Stimulated activated CD4-positive, alpha-beta T cell treated with anti-CD3 and anti-CD28 coated beads, Interleukin-4, amount 100 ng/mL, for 4 hours (primary cell): ENCODE measurements at regions not wholly inside any gene's neighbourhood (a gene's known extent, or its start where the extent isn't known, plus 50 kb on each side); places are given as distances from the start of the nearest gene placed in this dataset.
"Not testable (repeated sequence)": the region's sequence is repeated elsewhere in the genome, so short reads cannot be mapped to it uniquely, and the experiment has no call there.

ENCODE experiments used
- DNase-seq, 2 experiments: peaks; one replicate each; pipeline ENCODE4 v3.0.0-alpha.2; 2020

DNA sequence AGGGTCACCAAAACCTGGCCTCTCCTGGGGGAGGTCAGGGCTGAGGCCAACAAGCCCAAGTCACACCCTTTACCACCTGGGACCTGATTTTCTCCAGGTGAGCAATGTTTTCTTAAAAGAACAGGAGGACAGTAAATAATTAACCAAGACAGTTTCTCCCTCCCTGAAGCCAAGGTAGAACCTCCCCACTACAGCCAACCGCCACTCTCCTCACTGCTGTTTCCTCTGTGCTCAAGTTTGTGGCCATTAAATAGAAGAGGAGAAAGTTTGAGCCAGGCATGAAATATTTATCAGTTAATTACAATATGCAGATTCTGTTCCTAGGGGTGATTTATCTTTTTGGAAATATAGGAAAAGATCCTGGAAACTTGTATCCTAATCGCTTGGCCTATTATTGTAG, 150.6 kb upstream of the ANKRD20A1 start:
- not testable (repeated sequence) for DNase-seq

DNA sequence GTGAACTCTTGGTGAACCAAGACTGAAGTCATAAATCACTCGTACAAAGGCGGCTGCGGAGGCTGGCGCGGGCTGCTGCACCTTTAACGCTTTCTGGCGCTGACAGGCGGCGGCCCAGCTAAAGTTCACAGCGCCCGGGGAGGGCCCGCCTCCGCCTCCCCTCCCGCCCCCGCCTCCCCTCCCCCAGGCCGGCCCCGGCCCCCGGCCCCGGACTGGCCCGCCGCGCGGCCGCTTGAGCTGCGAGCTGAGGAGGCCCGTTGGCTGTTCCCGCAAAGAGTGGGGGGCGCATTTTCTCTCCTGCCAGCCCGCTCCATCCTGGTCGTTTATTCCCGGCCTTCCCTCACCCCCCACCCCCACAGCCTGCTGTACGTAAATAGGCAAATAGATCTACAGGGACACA, 147.3 kb upstream of the ANKRD20A1 start:
- DNase-seq = not testable (repeated sequence)

DNA sequence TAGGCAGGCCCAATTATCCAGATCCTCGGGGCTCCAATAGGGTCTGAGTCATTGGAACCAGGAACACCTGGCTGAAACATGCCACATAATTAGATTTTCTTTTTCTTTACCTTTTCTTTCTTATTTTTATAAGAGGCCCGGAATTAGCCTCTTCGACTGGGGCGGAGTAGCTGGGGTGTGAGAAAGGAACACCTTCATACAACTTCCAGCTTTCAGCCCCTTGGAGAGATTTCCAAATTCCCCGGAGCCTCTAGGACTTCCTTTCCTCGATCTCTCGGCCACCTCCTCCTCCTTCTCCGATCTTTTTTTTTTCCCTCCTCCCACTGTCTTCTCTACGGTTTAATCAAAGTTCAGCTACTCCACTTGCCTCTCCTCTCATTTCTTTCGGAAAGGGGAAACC, 146.8 kb upstream of the ANKRD20A1 start:
- DNase-seq = not testable (repeated sequence)

DNA sequence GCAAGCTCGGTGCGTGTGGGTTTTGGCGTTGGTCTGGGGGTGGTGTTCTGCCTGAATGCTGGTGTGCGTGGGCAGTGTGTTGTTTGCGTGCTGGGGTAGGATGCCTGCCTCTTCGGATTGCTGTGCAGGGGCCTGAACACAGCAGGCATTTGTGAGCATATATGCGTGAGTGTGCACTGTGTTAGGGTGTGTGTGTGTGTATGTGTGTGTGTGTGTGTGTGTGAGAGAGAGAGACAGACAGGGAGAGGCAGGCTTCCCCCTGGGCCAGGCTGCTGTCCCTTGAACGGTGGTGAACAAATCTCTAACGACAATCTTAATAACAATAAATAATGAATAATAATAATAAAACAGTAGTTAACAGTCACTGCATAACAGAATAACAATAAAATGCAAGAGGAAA, 145.8 kb upstream of the ANKRD20A1 start:
- DNase-seq = not testable (repeated sequence)

DNA sequence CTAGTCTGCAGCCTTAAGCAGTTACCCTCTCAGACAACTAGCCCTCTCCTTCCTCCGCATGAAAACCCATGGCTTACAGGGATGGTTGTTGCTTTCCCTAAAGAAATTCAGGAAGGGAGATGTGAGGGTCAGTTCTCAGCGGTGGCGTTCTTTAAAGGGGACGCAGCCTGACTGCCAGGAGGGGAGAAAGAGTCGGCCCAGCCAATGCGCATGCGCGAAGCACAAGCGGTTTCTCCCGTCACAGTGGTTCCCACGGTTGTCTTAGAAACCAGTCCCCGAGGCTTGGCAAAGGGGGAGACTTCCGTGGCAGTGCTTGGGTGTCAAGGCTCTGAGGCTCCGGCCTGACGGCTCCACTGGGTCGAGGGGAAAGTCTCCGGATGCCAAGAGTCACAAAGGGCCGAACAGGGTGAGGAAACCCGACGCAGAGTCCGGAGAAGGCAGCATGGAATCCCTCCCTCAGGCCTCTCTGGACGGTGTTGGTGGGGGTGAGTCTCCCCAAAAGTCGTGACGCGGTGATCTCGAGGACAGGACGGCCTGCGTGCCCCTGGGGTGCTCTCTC, 140.8 kb upstream of the ANKRD20A1 start:
- peak; percentile 49 to 51 for DNase-seq

DNA sequence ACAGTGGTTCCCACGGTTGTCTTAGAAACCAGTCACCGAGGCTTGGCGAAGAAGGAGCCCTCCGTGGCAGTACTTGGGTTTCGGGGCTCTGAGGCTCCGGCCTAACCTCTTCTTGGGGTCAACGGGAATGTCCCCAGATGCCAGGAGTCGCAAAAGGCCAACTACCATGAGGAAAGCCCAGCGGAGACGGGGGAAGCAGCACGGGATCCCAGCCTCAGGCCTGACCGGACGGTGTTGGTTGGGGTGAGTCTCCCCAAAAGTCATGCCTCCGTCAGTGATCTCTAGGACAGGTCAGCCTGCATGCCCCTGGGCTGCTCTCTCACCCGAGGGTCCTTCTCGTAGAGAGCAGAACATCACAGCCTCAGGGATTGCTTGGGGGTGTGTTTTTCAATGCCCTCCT, 138.2 kb upstream of the ANKRD20A1 start:
- not testable (repeated sequence) for DNase-seq

DNA sequence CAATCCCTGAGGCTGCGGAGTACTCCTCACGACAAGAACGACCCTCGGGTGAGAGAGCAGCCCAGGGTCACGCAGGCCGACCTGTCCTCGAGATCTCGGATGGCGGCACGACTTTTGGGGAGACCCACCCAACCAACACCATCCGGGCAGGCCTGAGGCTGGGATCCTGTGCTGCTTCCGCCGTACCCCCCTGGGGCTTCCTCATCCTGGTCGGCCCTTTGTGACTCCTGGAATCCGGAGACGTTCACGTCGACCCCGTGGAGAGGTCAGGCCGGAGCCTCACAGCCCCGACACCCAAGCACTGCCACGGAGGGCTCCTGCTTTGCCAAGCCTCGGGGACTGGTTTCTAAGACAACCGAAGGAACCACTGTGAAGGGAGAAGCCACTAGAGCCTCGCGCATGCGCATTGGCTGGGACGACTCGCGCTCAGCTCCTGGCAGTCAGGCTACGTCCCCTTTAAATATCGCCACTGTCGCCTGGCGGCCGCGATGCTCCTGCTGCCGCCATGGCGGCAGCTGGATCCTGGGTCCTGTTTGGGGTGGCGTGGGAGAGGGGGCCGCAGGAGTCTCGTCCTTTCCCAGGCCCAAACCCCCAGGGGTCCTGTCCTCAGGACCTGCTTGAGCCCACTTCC, 136.2 kb upstream of the ANKRD20A1 start:
- not testable (repeated sequence) for DNase-seq

DNA sequence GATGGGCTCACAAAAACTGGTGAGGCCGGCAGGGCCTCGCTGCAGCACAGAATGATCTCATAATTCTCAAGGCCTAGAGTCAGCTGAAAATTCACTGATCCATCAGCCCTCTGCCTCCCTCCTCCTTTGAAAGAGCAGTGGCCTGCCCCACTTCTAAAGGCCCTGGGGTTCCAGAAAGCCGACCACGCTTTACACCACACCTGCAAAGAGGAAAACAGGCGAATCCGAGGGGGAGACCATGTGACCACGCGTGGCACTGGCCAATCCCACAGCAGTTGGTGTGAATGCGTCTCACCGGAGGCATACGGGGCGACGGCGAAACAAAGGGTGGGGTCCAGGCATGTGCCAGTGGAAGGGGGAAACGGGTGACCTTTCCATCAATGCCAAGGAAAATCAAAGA, 135.5 kb upstream of the ANKRD20A1 start:
- not testable (repeated sequence) for DNase-seq

DNA sequence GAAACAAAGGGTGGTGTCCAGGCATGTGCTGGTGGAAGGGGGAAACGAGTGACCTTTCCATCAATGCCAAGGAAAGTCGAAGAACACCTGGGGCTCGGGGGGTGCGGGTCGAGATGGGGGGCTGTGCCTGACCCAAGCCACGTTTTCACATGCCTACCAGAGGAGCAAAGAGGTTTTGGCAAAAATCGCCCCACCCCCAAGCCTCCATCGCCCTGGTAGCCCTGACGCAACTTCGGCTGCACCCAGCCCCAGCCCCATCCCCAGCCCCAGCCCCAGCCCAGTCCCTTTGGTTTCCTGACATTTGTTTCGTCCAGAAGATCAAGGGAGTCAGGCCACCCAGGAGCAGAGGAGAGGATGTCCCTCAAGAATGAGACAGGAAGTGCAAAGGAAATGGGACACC, 133.8 kb upstream of the ANKRD20A1 start:
- DNase-seq = peak; percentile 25 to 45

DNA sequence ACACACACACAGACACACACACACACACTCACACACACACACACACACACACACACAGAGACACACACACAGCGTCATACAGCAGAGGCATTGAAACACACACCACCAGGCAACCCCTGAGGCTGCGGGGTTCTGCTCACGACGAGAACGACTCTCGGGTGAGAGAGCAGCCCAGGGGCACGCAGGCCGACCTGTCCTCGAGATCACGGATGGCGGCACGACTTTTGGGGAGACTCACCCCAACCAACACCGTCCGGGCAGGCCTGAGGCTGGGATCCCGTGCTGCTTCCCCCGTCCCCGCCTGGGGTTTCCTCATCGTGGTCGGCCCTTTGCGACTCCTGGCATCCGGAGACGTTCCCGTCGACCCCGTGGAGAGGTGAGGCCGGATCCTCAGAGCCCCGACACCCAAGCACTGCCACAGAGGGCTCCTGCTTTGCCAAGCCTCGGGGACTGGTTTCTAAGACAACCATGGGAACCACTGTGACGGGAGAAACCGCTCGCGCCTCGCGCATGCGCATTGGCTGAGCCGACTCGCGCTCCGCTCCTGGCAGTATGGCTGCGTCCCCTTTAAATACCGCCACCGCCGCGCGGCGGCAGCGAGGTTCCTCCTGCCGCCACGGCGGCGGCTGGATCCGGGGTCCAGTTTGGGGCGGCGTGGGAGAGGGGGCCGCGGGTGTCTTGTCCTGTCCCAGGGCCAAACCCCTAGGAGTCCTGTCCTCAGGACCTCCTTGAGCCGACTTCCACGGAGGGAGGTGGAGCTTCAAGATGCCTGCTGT, 132.3 kb upstream of the ANKRD20A1 start:
- peak; percentile 10 to 36 for DNase-seq

DNA sequence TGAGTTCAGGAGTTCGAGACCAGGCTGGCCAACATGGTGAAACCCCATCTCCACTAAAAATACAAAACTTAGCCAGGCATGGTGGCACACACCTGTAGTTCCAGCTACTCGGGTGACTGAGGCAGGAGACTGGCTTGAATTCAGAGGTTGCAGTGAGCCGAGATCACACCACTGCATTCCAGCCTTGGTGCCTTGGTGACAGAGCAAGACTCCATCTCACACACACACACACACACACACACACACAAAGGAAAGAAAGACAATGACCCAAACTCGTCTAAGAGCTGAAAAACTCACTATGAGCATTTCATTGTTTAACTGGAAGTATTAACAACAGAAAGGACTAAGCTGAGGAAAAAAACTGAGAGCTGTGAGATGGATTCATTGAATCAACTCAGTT, 95.6 kb upstream of the ANKRD20A1 start:
- not testable (repeated sequence) for DNase-seq

DNA sequence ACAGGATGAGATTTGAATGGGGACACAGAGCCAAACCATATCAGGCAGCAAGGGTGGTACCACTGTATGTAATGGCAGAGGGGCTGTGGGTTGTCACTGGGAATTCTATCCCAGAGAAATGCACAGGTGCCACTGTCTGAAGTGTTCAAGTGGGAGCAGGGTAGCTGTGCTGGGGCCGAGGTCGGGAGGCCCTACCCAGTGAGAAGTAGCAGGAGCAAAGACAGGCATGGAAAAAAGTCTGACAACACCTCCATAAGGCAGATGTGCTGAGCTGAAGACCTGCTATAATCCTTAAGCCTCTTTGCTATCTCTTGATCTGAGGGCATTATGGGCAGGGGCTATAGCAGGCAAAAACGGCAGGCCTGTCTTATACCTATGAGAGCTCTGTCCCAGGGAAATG, 86.9 kb upstream of the ANKRD20A1 start:
- DNase-seq = not testable (repeated sequence)

DNA sequence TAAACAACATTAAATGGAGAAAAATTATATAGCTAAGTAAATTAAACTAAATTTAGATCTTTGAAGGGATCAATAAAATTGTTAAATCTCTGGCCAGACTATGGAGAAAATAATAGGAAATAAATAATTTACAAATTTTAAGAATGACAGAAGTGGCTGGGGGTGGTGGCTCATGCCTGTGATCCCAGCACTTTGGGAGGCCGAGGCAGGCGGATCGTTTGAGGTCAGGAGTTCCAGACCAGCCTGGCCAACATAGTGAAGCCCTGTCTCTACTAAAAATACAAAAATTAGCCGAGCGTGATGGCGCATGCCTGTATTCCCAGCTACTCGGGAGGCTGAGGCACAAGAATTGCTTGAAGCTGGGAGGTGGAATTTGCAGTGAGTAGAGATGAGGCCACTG, 58.6 kb upstream of the ANKRD20A1 start:
- not testable (repeated sequence) for DNase-seq
